SK-N-MC (cell line): ENCODE measurements at regions not wholly inside any gene's neighbourhood (a gene's known extent, or its start where the extent isn't known, plus 50 kb on each side); places are given as distances from the start of the nearest gene placed in this dataset.

ENCODE experiments used
- DNase-seq: peaks from one replicate; pipeline ENCODE4 v3.0.0-alpha.2; 2011; ENCODE audit warnings: low read depth, low spot score
- H3K27ac ChIP-seq: fragments of 200-600 bp; sonication (generic); 2 replicates; pipeline ENCODE4 v1.5.1; 2016; ENCODE audit warnings: mixed run types
- H3K36me3 ChIP-seq: fragments of 200-600 bp; sonication (generic); 2 replicates; pipeline ENCODE4 v1.6.1; 2017; ENCODE audit warnings: antibody characterized with exemption, low read length, mixed read lengths; ENCODE audit not compliant: insufficient read depth
- H3K4me3 ChIP-seq: fragments of 200-600 bp; sonication (generic); 2 replicates; pipeline ENCODE4 v1.5.1; 2016
- H3K9ac ChIP-seq: fragments of 200-600 bp; sonication (generic); 2 replicates; pipeline ENCODE4 v1.8.0; 2017; ENCODE audit warnings: mixed run types, mixed read lengths; ENCODE audit not compliant: insufficient read length
- H3K9me3 ChIP-seq: fragments of 200-600 bp; sonication (generic); 2 replicates; pipeline ENCODE4 v1.6.1; 2017; ENCODE audit warnings: low read depth, mild to moderate bottlenecking, antibody characterized with exemption, low read length, moderate library complexity, mixed read lengths
- EZH2 ChIP-seq: fragments of 200-600 bp; sonication (generic); IDR thresholded peaks from one replicate; pipeline ENCODE4 v1.6.1; 2017; ENCODE audit warnings: antibody characterized with exemption
- FOXP2 ChIP-seq: optimal IDR thresholded peaks from 2 replicates; pipeline ENCODE3; 2011; ENCODE audit warnings: mild to moderate bottlenecking, moderate library complexity; ENCODE audit not compliant: insufficient read depth; ENCODE audit errors: extremely low read length, control extremely low read depth
- POLR2AphosphoS5 ChIP-seq: IDR thresholded peaks from 2 replicates; pipeline ENCODE4 v1.6.1; 2012; ENCODE audit warnings: mild to moderate bottlenecking, low read depth, low read length, borderline replicate concordance

DNA sequence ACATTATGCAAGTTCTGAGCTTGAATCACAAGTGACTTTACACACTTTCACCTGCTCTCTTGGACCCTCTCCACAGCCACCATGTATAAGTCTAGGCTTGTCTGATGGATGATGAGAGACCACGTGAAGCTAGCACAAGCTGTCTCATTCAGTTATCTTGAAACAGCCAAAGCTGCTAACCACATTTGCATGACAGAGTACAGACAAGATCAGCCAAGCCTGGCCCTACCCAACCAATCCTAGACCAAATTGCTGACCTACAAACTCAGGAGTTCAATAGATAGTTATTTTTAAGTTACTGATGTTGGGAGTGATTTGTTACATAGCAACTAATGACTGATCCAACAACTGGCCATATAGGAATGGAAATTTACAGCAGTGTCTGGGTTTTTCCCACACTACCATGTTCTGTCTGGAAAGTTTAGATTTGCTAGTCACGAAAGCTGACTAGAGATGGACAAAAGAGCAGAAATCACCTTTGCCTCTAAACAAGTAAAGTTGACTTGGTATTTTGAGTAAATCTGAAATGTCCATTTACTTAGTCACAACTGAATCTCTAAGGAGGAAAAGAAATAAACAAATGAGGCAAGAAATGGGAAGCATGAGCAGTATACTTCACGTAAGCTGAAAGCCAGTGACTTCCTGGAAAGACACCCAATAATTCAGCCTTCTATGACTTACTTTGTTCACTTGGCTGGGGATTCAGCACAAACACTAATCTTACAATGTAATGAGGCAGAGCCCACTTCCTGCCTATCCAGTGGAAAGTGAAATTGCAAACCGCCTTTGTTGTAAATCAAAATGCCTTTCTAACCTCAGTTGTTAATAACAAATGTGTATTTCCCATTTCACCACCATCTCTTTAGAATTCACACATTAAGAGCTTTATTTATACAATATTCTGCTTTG lies 101.7 kb downstream of the FAM181B start:
- peak; percentile 66 for DNase-seq

DNA sequence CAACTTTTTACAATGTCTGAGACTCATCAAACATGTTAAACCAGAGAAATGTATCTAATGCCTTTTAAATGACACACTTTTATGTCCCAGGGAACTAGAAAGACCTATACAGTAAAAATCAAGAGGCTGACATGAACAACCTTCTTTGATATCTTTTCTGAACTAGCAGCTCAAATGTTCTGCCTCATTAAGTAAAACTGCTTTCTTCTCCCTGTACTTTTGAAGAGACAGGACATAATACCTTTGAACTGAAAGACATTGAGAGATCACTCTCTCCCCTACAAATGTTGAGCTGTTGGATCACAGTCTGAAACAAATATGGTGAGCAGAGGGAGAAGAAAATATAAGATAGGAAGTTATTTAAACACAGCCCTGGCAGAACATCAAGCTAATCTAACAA lies 123.0 kb downstream of the FAM181B start:
- no peaks in the 10 kb centered on the region for H3K36me3 ChIP-seq
- TF ChIP-seq EZH2 (no peak), POLR2AphosphoS5 (no peak), FOXP2 (no peak)

More for the DNA sequence above, 101.7 kb downstream of the FAM181B start:
- Histone ChIP-seq H3K4me3 (no peak overlapping the region), H3K36me3 (no peaks in the 10 kb centered on the region), H3K27ac (no peak overlapping the region), H3K9ac (no peak overlapping the region), H3K9me3 (no peaks in the 10 kb centered on the region)
- TF ChIP-seq POLR2AphosphoS5, result no peak
- no peak for TF ChIP-seq EZH2
- TF ChIP-seq FOXP2, result no peak

DNA sequence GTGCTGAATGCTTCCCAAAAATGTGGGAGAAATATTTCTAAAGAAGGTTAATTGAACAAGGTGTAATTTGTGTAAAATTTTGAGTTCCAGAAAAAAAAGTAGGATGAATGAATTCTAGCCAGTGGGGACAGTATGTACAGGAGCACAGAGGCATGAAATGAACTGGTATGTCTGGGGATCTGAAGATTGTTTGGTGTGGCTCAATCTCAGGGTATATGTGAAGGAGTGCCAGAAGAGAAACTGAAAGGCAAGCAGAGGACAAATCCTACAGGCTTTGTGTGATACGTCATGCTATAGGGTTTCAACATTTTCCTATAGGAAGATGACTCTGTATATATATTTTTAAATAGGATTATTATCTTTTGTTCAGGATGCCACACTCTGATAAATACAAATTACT lies 126.9 kb downstream of the FAM181B start:
- Histone ChIP-seq H3K4me3 (no peak overlapping the region), H3K9me3 (no peaks in the 10 kb centered on the region), H3K27ac (no peak overlapping the region), H3K9ac (no peak overlapping the region), H3K36me3 (no peaks in the 10 kb centered on the region)
- DNase-seq, result no peak
- TF ChIP-seq POLR2AphosphoS5, result no peak
- TF ChIP-seq FOXP2, result no peak

More for the DNA sequence above, 123.0 kb downstream of the FAM181B start:
- H3K9ac ChIP-seq, result no peak overlapping the region
- no peak overlapping the region for H3K4me3 ChIP-seq
- no peaks in the 10 kb centered on the region for H3K9me3 ChIP-seq
- no peak overlapping the region for H3K27ac ChIP-seq
- no peak for DNase-seq

DNA sequence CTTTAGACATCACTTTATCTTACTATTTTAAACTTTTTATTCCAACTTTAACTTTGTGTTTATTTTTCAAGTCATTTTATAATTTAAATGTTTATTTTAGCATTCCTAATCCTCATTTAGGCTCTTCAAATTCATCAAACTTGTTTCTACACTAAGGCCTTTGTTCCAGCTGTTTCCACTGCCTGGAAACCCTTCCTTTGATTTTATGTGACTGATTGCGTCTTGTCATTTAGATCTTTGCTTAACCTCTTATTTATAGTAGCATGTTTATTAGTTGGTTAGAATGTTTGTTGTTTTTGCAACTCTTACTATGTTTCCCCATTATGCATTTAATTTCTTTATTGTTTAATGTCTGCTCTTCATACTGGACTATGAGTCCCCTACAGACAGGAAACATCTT lies 132.0 kb downstream of the FAM181B start:
- no peak for DNase-seq
- no peak overlapping the region for H3K27ac ChIP-seq
- no peak overlapping the region for H3K4me3 ChIP-seq
- H3K9ac ChIP-seq, result no peak overlapping the region
- H3K36me3 ChIP-seq, result no peaks in the 10 kb centered on the region
- H3K9me3 ChIP-seq, result no peaks in the 10 kb centered on the region
- TF ChIP-seq POLR2AphosphoS5, result no peak

DNA sequence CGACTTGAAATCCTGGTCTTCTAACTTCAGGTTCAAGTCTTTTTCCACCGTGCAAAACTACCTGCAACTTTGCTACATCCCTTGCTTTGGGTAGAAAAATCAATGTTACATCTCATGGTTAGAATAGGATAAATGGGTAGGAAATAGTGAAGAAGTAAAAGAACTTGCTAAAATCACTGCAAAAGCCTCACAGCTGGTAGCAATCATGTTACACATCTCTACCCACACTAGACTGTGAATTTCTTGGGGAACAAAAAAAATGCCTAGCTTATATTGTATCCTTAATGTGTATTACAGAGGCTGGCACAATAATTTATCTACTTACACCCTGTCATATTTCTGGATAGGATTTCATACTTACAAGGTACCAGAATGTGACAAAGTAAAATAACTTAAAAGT lies 133.8 kb downstream of the FAM181B start:
- no peak for TF ChIP-seq EZH2
- no peak for TF ChIP-seq FOXP2
- TF ChIP-seq POLR2AphosphoS5, result no peak
- no peak overlapping the region for H3K9ac ChIP-seq
- no peak overlapping the region for H3K4me3 ChIP-seq
- no peak overlapping the region for H3K27ac ChIP-seq
- no peaks in the 10 kb centered on the region for H3K9me3 ChIP-seq
- DNase-seq, result no peak
- no peaks in the 10 kb centered on the region for H3K36me3 ChIP-seq

DNA sequence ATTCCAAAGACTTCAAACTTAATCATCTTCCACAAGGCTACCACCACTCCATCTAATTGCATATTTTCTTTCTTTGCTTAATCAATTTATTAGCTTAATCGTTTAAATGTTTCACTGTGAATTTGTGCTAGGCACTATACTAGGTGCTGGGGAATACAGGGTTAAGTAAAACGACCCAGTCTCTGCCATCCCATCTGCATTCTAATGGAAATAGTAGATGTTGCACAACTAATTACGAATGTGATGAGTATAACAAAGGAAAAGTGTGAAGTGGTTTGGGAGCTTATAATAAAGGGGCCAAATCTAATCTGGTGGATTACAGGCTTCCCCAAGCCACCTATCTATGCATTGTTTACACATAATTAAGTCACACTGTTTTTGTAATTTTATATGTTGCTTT lies 147.1 kb downstream of the FAM181B start:
- no peak for DNase-seq
- Histone ChIP-seq H3K27ac (no peak overlapping the region), H3K9ac (no peak overlapping the region), H3K9me3 (no peaks in the 10 kb centered on the region), H3K4me3 (no peak overlapping the region), H3K36me3 (no peaks in the 10 kb centered on the region)
- TF ChIP-seq EZH2 (no peak), FOXP2 (no peak)

DNA sequence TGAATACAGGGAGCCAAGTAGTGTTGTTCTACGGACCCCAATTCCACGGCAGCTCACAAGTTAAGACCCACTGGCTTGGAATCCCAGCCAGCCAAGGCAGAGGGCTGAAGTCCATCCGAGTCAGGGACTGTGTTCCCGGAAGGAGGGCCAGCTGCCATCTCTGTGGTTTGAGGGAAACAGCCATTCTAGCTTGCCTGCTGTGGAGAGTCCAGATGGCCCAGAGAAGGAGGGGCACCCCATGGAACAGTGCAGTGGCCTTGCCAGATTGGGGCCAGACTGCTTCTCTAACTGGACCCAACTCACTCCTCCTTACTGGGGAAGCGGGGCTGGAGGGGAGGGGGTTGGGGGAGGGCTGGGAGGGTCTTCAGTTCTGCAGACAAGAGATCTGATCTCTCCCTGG lies 156.4 kb downstream of the FAM181B start:
- Histone ChIP-seq H3K36me3 (no peaks in the 10 kb centered on the region), H3K9ac (no peak overlapping the region), H3K27ac (no peak overlapping the region), H3K9me3 (no peaks in the 10 kb centered on the region), H3K4me3 (no peak overlapping the region)
- no peak for DNase-seq
- no peak for TF ChIP-seq FOXP2
- no peak for TF ChIP-seq POLR2AphosphoS5
- TF ChIP-seq EZH2, result no peak

DNA sequence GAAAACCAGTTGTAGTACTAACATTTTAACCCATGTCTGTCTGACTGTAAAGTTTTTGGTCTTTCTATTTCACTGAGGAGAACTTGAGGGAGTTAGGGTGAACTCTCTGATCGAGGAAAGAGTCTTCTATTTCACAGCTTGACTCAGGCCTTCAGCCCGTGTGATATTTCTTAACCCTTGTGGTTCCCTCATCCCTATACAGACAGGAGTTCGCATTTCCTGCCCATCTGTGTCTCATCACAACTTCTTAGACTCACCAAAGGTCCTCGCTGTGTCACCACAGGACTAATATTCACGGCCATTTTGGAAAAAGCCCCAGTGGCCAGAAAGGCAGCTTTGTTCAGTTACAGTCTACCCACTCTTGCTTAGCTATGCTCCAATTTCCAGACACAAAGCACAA lies 172.8 kb downstream of the FAM181B start:
- DNase-seq, result no peak
- Histone ChIP-seq H3K9me3 (no peaks in the 10 kb centered on the region), H3K9ac (no peak overlapping the region), H3K36me3 (no peaks in the 10 kb centered on the region), H3K4me3 (no peak overlapping the region), H3K27ac (no peak overlapping the region)
- no peak for TF ChIP-seq EZH2
- no peak for TF ChIP-seq POLR2AphosphoS5
- no peak for TF ChIP-seq FOXP2

DNA sequence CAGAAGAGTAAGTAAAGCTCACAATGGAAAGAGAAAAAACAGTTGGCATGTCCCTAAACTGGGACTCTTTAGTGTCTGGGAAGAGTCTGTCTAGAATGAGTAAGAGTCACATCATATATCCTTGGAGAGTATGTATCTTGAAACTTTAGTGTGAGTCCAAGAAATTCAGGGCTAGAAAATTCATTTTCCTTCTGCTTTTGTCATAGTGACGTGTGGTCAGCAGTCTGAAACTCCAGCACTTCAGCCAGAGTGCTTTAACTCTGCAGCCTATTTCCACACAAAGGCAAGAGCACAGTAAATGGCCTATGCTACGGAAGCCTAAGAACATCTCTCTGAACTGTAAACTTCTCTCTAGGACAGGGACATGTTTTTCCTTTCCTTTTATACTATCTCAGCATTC lies 174.1 kb downstream of the FAM181B start:
- TF ChIP-seq EZH2 (no peak), POLR2AphosphoS5 (no peak), FOXP2 (no peak)
- Histone ChIP-seq H3K9ac (no peak overlapping the region), H3K27ac (no peak overlapping the region), H3K36me3 (no peaks in the 10 kb centered on the region), H3K9me3 (no peaks in the 10 kb centered on the region), H3K4me3 (no peak overlapping the region)
- DNase-seq, result no peak
